ENCODE measurements at regions not wholly inside any gene's neighbourhood (a gene's known extent, or its start where the extent isn't known, plus 50 kb on each side); places are given as distances from the start of the nearest gene placed in this dataset.

- TF ChIP-seq CTCF (IDR thresholded peaks at IDR 0.05; ENCODE audit: unreplicated experiment), result no peak
- Mint-ChIP-seq H3K4me1 (peaks cover 10% of the 10 kb centered on the region), H3K9me3 (no peaks in the 10 kb centered on the region)
Observed at GRCh38 chr12:58166643-58167042, 225.3 kb downstream of the ATP23 start.

GRCh38 chr12:58167622-58168021, 226.3 kb downstream of the ATP23 start:
- H3K4me3 Mint-ChIP-seq, result no peak overlapping the region
- H3K36me3 Mint-ChIP-seq, result no peaks in the 10 kb centered on the region
- H3K9me3 Mint-ChIP-seq, result no peaks in the 10 kb centered on the region
- no peak for DNase-seq (ENCODE audit: low spot score in 2 of 2, unreplicated experiment in 2 of 2)
- no peak overlapping the region for H3K27ac Mint-ChIP-seq
- peaks cover 18% of the 10 kb centered on the region for H3K27me3 Mint-ChIP-seq (ENCODE audit: low read depth)
- peaks cover 15% of the 10 kb centered on the region for H3K4me1 Mint-ChIP-seq
- TF ChIP-seq CTCF (IDR thresholded peaks at IDR 0.05; ENCODE audit: unreplicated experiment), result no peak

More at GRCh38 chr12:58166643-58167042, 225.3 kb downstream of the ATP23 start:
- Mint-ChIP-seq H3K36me3 (no peaks in the 10 kb centered on the region), H3K27ac (no peak overlapping the region), H3K4me3 (no peak overlapping the region), H3K27me3 (ENCODE audit: low read depth) (peaks cover 21% of the 10 kb centered on the region)
- no peak for DNase-seq (ENCODE audit: low spot score in 2 of 2, unreplicated experiment in 2 of 2)

DNA sequence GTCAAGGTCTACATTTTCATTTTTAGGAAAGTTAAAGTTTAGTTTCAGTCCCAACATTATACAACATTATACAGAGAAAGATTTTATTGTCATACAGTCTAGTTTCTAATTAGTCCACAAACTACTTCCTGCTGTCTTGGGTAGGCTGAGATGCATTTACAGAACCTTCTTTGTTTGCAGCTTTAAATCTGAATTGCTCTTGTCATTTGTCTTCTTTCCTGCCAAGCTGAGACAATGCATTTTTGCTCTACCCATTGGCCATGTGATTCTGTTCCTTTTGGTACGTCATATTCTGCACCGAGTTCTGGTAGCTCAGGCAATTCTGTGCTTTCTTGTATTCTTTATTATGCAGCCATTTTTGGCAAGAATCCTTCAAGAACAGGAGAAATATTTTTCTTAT, 228.5 kb downstream of the ATP23 start:
- no peak for TF ChIP-seq CTCF (IDR thresholded peaks at IDR 0.05; ENCODE audit: unreplicated experiment)
- H3K27ac Mint-ChIP-seq, result no peak overlapping the region
- H3K36me3 Mint-ChIP-seq, result no peaks in the 10 kb centered on the region
- peaks cover 10% of the 10 kb centered on the region for H3K27me3 Mint-ChIP-seq (ENCODE audit: low read depth)
- H3K4me1 Mint-ChIP-seq, result peaks cover 15% of the 10 kb centered on the region
- DNase-seq (ENCODE audit: low spot score in 2 of 2, unreplicated experiment in 2 of 2), result no peak
- H3K9me3 Mint-ChIP-seq, result no peaks in the 10 kb centered on the region
- H3K4me3 Mint-ChIP-seq, result no peak overlapping the region

GRCh38 chr12:58171914-58172313, 230.5 kb downstream of the ATP23 start:
- H3K36me3 Mint-ChIP-seq, result no peaks in the 10 kb centered on the region
- peak overlapping the region; percentile 5 for H3K27ac Mint-ChIP-seq
- no peaks in the 10 kb centered on the region for H3K9me3 Mint-ChIP-seq
- H3K4me3 Mint-ChIP-seq, result no peak overlapping the region
- TF ChIP-seq CTCF (IDR thresholded peaks at IDR 0.05; ENCODE audit: unreplicated experiment), result no peak
- H3K27me3 Mint-ChIP-seq (ENCODE audit: low read depth), result peaks cover 15% of the 10 kb centered on the region
- H3K4me1 Mint-ChIP-seq, result peaks cover 15% of the 10 kb centered on the region
- no peak for DNase-seq (ENCODE audit: low spot score in 2 of 2, unreplicated experiment in 2 of 2)

GRCh38 chr12:58172433-58173073, 231.2 kb downstream of the ATP23 start:
- TF ChIP-seq CTCF (IDR thresholded peaks at IDR 0.05; ENCODE audit: unreplicated experiment), result no peak
- Mint-ChIP-seq H3K4me3 (no peak overlapping the region), H3K36me3 (no peaks in the 10 kb centered on the region), H3K4me1 (peaks cover 15% of the 10 kb centered on the region), H3K27ac (no peak overlapping the region), H3K9me3 (no peaks in the 10 kb centered on the region), H3K27me3 (ENCODE audit: low read depth) (peaks cover 21% of the 10 kb centered on the region)
- no peak for DNase-seq (ENCODE audit: low spot score in 2 of 2, unreplicated experiment in 2 of 2)

- DNase-seq (ENCODE audit: low spot score in 2 of 2, unreplicated experiment in 2 of 2), result no peak
- no peaks in the 10 kb centered on the region for H3K36me3 Mint-ChIP-seq
Observed at GRCh38 chr12:58174316-58174715, 232.9 kb downstream of the ATP23 start.

More at GRCh38 chr12:58174316-58174715, 232.9 kb downstream of the ATP23 start:
- TF ChIP-seq CTCF (IDR thresholded peaks at IDR 0.05; ENCODE audit: unreplicated experiment), result no peak
- H3K27me3 Mint-ChIP-seq (ENCODE audit: low read depth), result peaks cover 30% of the 10 kb centered on the region
- H3K4me3 Mint-ChIP-seq, result no peak overlapping the region
- no peak overlapping the region for H3K27ac Mint-ChIP-seq
- no peaks in the 10 kb centered on the region for H3K9me3 Mint-ChIP-seq
- peaks cover 15% of the 10 kb centered on the region for H3K4me1 Mint-ChIP-seq
